GM19455 (cell line): ENCODE measurements at regions not wholly inside any gene's neighbourhood (a gene's known extent, or its start where the extent isn't known, plus 50 kb on each side); places are given as distances from the start of the nearest gene placed in this dataset.

Experiments
- ATAC-seq: cut with Tn5 transposase; IDR thresholded peaks from one replicate; pipeline ENCODE4 v1.9.1; 2021; ENCODE audit not compliant: unreplicated experiment

DNA sequence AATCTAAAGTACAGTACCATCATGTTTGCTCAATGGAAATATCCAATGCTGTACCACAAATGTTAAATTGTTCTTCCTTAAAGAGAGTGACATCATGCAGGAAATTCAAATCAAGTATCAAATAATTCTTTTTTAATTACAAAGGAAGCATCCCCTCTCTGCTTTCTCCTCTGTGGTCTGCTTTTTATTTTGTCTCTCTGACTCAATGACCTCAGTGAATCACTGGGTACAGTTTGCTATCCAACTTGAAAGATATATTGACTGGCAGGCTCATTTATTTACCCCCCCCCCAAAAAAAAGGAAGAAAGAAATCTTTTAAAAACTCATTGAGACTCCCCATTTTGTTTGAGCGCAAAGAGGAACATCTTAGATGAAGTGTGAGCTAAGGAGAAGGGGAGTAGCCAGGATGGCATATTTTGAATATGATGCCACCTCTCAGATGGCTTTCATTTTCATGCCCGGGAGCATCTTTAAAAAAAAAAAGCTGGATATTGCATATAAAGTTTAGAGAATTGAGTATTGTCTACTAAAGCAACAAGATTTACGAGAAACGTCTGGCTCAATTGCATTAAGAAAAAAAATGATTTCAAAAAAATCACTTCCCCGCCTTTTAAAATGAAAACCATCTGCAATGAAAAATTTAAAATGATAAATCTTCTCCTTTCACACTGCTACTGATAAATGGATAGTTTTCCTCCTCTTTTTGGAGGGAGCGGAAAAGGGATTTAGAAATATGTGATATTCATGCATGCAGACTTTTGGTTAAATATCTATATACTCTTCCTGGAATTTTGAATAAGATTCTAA lies 307.1 kb upstream of the DPH6 start:
- ATAC-seq = no peak

DNA sequence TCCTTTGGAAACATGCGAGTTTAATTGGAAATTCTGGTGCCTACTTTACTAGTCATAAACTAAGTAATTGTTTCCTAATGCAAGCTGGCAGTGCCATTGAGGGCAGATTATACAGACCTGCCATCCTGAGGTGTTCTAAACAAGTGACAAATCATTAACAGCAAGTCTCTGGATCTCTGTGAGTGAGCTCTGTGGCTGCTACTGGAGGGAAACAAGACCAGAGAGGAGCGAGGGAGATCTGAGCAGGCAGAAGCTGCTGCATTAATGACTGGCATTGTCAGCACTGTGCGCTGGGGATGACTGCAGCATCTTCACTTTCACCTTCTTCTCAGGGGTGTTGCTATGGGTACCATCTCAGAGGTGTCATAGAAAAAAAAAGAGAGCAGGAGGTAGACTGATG lies 308.4 kb upstream of the DPH6 start:
- ATAC-seq = no peak

DNA sequence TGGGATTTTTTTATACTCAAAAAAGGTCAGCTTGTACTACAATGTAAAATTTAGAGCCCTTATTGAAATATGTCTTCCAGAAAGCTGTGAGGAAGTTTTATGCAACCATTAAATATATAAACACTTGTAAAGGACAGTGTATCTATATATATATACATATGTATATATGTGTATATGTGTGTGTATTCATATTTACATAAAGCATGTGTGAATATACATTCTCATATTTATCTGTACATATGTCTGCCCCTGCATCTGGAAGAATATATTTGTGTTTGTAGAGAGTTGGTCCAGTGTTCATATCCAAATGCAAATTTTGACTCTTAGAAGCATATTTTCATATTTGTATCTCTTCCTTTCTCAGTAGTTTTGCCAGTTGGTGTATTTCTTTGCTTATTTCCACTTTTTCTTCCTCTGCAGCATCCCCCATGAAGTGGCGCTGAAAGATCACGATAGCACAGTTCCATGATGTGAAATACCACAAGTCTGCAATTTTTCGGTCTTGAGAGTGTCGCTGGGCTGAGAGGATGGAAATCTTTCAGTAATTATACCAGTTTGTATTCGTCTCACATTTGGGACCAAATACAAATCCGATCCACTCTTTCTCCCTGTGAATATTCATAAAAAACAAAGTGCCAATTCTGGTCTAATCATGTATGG lies 311.7 kb upstream of the DPH6 start:
- no peak for ATAC-seq

DNA sequence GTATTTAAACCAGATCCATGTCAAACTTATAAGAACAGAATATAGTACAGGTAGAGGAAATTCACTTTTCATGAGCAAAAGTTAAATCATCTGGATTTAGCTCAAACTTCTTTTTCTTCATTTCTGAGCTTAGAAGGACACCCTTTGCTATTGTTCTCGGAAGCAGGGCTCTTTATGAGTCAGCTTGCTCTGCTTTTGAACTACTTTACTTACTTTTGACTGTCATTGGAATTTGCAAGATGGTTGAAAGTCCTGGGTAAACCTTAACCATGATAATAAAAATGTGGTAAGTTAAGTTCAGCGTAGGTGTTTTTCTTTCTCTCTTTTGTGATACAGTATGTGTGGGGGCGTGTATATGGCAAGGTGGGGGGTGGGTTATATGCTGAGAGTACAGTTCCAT lies 312.7 kb upstream of the DPH6 start:
- ATAC-seq = no peak

DNA sequence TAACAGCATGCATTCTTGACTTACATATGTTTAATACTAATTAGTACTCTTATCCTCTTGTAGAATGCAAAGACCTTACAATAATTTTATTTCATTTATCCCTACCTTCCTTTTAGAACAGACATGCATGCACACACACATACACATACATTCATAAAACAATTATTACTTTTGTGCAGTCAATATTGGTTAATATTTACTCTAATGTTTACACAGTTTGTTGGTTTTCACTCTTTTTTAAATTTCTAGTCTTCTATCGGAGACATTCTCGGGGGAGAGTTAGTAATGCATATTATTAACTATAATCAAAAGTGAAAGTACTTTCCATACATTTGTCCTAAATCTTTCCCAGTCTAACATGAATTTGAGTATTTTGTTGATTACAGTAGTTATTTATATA lies 317.7 kb upstream of the DPH6 start:
- ATAC-seq = no peak

DNA sequence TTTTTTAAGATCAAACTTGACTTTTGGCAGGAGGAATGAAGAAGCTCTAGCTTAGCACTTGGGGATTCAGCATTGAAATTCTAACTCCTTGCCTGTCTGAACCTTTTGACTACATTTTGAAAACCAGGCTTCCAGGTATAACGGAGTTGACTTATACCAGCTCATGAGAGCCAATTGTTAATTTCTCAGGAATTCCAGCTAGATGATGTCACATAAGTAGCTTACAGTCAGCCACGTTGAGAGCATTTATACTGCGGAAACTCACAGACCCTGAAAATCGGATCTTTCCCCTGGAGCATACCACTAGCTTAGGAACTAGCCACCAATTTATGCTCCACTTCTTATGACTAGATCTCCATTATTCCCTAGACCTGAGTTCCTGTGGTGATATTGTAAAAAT lies 321.4 kb upstream of the DPH6 start:
- no peak for ATAC-seq

DNA sequence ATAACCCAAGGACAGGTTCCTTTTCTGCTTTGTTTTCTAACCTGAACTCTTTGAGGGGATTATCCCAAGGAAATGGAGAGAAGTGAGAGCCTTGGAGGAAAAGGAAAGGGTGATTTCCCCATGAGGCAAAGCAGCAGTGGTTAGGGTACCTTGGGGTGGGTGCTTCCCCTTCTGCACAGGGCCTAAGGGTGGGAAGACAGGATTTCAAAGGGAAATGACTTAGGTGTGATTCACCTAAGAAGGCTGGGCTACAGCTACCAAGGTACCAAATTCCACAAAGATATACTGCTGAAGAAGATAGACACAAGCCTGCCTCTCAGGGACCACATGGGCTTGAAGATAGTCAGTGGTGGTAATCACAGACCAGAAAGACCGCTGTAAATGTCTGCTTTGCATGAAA lies 325.3 kb upstream of the DPH6 start:
- ATAC-seq = no peak

DNA sequence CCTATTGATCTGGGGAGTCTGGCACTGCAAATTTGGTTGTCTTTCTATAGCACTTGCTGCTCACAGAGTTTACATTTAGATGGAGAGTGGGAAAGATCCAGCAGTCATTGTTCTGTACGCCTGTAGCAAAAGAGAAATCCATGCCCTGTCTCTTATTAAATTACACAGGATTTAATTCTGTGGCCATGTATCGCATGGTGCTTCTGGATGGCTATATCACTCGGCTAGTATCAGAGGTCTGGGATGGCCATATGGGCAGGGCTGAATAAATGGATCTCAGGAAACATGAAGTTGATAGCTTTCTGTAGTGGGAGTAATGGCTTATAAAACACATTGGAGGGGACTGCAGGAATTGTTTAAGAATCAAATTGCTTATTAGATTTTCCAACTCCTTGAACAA lies 325.8 kb upstream of the DPH6 start:
- no peak for ATAC-seq

DNA sequence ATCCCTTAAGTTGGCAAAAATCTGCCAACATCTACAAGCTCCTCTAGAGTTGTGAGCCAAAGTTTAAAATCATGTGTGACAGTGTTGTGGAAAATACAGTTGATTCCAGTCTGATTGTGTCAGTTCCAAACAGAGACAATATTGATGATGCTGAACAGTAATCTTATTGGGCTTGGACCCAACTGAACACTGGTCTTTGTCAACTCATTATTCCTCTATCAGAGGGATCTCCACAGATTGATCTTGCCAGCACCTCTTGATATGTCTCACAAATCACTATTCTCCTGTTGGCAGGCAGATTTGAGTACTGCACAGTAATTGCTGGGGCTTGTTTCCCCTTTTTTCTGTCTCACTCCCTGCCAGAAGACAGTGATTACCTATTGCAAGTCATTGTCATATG lies 326.6 kb upstream of the DPH6 start:
- ATAC-seq = no peak

DNA sequence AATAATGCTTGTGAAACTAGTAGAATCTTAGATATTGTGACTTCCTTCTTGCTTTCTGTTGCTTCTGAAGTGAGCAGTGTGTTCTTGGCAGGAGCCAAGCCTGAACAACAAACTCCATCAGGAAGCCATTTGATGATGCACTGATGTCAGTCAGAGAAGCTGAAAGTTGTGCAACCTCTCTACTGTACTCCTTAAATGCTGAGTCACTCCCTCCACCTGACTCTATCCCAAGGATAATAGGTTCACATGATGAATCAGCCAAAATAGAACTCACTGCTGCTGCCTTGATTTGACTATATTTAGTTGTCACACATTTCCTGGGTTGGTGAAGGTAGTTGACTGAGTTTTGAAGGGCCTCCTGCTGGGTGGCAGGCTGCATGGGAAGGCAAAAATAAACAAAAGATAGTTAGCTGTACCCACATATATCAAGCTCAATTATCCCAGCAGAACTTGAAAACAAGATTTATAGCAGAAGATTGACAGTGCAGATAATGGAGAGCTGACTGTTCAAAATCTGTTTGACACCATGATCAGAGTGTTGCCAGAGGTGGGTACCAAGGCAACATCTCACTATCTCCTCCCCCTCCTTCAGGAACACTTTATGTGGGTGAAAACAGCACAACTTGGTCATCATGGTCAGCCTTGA lies 328.4 kb upstream of the DPH6 start:
- no peak for ATAC-seq

DNA sequence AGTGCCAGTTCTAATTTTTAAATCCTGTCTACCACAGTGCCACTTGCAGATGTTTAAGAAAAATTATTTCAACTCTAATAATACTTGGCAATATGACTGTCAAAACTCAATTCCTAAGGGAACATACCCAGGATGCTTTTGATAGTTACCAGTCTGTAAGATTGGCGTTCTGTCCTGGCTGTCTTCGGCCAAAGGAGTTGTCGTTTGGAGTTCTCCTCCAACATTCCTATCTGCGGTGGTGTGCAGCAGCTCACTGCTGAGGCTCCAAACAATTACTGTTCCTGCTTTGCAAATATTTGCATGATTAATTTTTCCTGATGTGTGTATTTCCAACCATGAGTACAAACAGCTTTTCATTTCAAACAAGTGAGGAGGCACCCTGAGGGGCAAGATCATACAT lies 330.8 kb upstream of the DPH6 start:
- no peak for ATAC-seq

DNA sequence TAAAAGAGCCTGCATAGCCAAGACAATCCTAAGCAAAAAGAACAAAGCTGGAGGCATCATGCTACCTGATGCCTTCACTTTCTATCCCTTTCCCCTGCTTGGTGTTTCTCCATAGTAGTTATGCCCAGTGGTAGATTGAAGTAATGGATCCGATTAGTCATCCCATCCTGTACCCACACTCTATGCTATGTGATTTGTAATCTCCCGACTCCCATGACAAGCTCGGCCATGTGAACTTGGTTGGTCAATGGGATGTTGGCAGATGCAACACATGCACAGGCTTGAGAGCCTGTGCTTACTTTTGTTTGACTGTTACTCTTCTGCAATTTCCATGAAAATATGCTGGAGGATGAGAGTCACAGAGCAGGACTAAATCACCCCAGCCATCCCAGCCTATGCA lies 334.9 kb upstream of the DPH6 start:
- ATAC-seq = no peak

DNA sequence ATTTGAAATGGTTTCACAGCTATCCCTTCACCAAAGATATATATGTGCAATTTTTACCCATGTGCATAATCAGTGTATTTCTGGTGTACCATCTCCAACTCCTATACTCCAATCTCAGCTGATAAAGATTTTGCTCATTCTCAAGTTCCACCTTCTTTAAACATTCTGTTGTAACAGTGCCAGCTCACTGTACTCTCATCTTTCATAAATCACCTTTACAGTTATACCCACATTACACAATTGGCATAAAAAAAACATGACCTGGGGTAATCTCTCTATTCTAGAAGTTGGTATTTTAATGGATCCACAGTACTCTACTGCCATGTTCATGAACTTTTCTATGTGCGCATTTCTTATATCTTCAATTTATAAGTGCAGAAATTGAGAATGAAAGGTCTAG lies 339.9 kb upstream of the DPH6 start:
- ATAC-seq = no peak

DNA sequence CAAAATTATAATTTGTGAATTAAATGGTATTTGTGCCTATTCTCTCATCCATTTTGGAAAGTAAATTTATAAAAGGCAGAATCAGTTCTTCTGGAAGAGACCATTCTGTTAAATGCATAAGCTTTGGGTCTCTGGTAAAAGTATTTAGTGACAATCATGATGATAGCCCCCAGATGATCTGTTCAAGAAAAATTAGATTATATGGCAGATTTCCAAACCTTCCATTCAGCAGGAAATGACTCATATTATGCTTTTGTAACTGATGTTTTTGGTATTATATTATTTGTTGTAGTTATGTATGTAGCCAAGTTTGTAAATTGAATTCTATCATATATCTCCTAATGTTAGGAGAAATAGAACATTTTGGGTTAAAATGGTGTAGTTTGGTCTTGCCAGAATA lies 340.8 kb upstream of the DPH6 start:
- ATAC-seq = no peak

DNA sequence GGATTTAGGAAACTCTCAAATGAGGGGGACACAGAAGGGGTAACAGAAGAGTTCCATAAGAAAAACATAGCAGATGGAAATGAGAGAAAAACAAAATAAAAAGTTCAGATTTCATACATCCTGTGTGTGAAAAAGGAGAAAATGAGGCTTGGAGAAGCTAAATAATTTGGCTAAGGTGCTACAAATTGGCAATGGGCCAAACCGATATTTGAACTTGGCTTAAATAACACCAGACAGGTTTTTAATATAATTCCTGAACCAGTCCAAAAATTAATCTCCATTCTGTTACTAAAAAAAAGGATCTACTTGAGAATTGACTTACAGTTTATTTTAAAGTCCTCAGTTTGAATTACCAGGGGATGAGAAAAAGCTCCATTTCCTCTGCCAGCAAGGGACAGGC lies 342.9 kb upstream of the DPH6 start:
- no peak for ATAC-seq

DNA sequence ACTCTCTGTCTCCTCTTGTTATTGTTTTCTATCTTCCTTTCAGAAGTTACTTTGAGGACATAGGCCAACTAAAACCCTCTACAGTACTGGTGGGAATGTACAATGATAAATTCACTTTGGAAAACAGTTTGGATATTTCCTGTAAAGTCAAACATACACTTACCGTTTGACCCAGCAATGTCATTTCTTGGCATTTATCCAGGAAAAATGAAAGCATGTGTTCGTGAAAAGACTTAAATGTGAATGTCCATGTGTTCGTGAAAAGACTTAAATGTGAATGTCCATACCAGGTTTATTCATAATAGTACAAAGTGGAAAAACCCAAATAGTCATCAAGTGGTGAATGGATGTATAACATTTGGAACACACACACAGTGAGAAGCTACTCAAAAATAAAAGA lies 361.5 kb upstream of the DPH6 start:
- no peak for ATAC-seq

DNA sequence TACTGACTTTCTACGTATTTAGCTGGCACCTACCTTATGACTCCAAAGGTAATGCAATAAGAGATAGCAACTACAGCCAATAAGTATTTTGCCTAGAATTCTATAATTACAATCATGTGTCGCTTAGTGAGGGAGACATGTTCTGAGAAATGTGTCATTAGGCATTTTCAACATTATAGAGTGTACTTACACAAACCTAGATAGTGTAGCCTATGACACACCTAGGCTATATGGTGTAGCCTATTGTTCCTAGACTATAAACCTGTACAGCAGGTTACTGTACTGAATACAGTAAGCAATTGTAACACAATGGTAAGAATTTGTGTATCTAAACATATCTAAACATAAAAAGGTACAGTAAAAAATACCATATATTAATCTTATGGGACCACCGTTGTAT lies 363.4 kb upstream of the DPH6 start:
- ATAC-seq = no peak

DNA sequence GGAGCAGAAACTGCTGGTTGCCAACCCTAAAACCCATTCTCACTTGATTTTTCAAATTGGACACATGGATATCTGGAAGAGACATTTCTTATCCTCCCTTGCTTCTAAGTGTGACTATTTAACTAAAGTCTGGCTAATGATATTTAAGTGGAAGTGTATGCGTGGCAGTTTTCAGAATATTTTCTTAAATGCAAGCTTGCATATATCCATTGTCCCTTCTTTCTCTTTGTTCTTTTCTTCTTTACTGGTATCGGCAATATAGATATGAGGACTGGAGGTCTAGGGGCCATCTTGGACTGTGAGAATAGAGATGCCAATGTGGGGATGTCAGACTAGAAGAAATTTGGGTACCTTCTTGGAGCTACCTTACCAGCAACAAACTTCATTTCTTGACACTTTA lies 364.3 kb upstream of the DPH6 start:
- no peak for ATAC-seq

DNA sequence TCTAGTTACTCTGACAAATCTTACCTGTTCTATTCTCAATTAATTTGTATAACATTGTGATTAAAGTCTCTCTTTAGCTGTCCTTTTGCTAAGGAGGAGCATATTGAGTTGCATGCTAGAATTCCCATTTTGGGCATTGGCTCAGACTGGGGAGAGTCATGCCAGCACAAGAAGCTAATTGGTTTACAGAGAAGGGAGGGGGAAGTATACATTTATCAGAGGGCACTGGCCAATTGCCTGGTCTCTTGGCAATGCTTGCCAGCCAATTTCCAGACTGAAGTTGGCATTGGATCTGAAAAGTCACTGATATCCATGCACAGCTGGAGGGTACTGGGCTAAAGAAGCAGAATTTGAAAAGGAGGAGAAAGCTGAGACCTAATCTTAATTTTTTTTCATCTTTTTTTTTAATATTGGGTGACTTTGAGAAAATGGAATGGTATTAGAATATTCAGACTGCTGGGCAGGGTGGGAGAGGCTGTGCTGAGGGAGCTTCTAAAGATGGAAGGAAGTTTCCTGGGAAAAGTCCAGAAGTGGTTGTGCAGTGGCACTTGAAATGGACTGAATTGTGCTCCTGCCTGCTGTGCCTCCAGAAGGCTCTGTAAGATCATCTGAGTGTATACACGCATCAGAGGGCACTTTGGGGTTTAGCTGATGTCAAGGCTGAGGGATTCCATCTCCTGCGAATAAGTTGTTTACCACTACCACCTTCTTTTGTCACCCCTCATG lies 365.2 kb upstream of the DPH6 start:
- ATAC-seq = no peak

DNA sequence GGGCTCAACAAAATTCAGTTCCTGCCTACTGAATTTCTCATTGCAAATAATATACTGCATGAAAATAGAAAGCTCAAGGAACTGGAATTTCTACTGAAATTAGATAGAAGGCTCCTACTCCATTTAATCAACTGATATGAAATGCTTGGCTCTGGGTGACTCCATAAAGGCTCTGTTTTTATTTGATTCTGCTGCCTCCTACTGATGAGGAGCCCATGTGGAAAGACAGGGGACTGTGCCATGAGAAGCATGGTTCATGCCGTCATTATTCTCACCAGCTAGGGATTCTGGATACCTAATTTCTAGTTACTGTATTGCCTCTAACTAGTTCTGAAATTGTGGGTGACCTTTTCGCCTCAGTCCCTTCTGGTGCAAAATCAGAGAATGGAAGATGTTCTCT lies 366.2 kb upstream of the DPH6 start:
- no peak for ATAC-seq

DNA sequence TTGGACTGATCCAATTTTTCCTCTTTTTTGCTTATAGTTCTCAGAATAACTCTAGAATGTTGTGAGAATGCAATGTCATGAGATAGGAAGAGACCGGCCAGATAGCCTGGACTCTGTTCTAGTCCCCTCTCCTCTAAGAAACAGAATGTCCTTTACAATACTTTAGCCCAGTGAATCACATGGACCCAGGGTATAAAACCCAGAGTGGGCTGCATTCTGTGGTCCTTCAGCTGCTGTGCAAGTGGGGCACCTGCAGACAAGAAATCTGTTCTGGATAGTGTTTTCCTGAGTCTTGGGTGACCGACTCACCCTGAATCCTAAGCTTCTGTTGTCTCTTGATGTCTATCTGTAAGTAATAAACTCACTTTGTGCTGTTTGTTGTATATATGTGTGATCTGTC lies 368.6 kb upstream of the DPH6 start:
- ATAC-seq = no peak

DNA sequence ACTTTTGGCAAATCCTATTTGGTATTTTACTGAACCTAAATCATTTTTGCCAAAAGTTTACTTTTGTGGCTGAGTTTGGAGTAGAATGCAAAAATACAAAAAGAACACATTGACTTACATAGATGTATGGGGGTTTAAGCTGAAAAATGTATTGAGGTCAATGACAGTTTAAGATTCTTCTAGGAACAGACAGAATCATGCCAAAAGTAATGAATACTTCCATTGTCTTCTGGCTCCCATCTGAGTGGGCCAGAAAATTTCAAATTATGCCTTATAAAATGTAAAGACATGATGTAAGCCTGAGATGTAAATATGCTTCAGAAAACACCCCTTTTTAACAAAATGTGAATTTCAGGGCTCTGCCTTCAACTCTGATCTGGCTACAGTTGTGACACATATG lies 375.1 kb upstream of the DPH6 start:
- ATAC-seq = no peak
